Stimulated activated CD4-positive, alpha-beta T cell treated with anti-CD3 and anti-CD28 coated beads, Interleukin-12 subunit alpha, Interleukin-12 subunit beta, amount 100 ng/mL, for 4 hours (primary cell): ENCODE measurements at regions not wholly inside any gene's neighbourhood (a gene's known extent, or its start where the extent isn't known, plus 50 kb on each side); places are given as distances from the start of the nearest gene placed in this dataset.
"Not testable (repeated sequence)": the region's sequence is repeated elsewhere in the genome, so short reads cannot be mapped to it uniquely, and the experiment has no call there.

Source experiments
- DNase-seq: peaks from one replicate; pipeline ENCODE4 v3.0.0-alpha.2; 2020

- no peak for DNase-seq
Observed at GRCh38 chr2:13650586-13651180, 933.9 kb downstream of the TRIB2 start.

- DNase-seq = no peak
Observed at GRCh38 chr2:13651684-13652131, 935.0 kb downstream of the TRIB2 start.

GRCh38 chr2:13652531-13653313 lies 936.0 kb downstream of the TRIB2 start:
- DNase-seq = no peak

GRCh38 chr2:13654416-13654815 lies 937.7 kb downstream of the TRIB2 start:
- no peak for DNase-seq

- DNase-seq = no peak
Observed at GRCh38 chr2:13660231-13660630, 943.5 kb downstream of the TRIB2 start.

GRCh38 chr2:13662055-13662454 lies 945.3 kb downstream of the TRIB2 start:
- DNase-seq = no peak

GRCh38 chr2:13666582-13667414 lies 950.1 kb downstream of the TRIB2 start:
- no peak for DNase-seq

GRCh38 chr2:13667415-13667757 lies 950.6 kb downstream of the TRIB2 start:
- no peak for DNase-seq

- no peak for DNase-seq
Observed at GRCh38 chr2:13669607-13670006, 952.9 kb downstream of the TRIB2 start.

- DNase-seq = not testable (repeated sequence)
Observed at GRCh38 chr2:13673821-13674220, 957.1 kb downstream of the TRIB2 start.

- DNase-seq = no peak
Observed at GRCh38 chr2:13676269-13676668, 956.2 kb upstream of the LRATD1 start.

- DNase-seq = no peak
Observed at GRCh38 chr2:13681936-13682335, 950.6 kb upstream of the LRATD1 start.

GRCh38 chr2:13682540-13683272 lies 949.8 kb upstream of the LRATD1 start:
- DNase-seq = no peak

- DNase-seq = no peak
Observed at GRCh38 chr2:13686262-13686661, 946.3 kb upstream of the LRATD1 start.

GRCh38 chr2:13694673-13695072 lies 937.8 kb upstream of the LRATD1 start:
- DNase-seq = no peak

- DNase-seq = no peak
Observed at GRCh38 chr2:13696601-13697000, 935.9 kb upstream of the LRATD1 start.

- DNase-seq = no peak
Observed at GRCh38 chr2:13698847-13699246, 933.7 kb upstream of the LRATD1 start.

GRCh38 chr2:13699939-13700338 lies 932.6 kb upstream of the LRATD1 start:
- not testable (repeated sequence) for DNase-seq

- DNase-seq = no peak
Observed at GRCh38 chr2:13711154-13711553, 921.4 kb upstream of the LRATD1 start.

- no peak for DNase-seq
Observed at GRCh38 chr2:13714466-13714865, 918.1 kb upstream of the LRATD1 start.

GRCh38 chr2:13725945-13726344 lies 906.6 kb upstream of the LRATD1 start:
- DNase-seq = no peak

GRCh38 chr2:13745330-13745729 lies 887.2 kb upstream of the LRATD1 start:
- DNase-seq = no peak

- no peak for DNase-seq
Observed at GRCh38 chr2:13751955-13752354, 880.6 kb upstream of the LRATD1 start.
